Sigmoid colon (tissue), 4 donors: ENCODE measurements at regions not wholly inside any gene's neighbourhood (a gene's known extent, or its start where the extent isn't known, plus 50 kb on each side); places are given as distances from the start of the nearest gene placed in this dataset.

Experiments
- CTCF ChIP-seq, 4 experiments: fragments of 450-650 bp in 3 of 4; fragments of 200-600 bp in 1 of 4; IDR thresholded peaks; one replicate each; pipeline ENCODE4 v1.5.1; 2016 to 2019; ENCODE audit warnings: antibody characterized with exemption in 4 of 4, mild to moderate bottlenecking in 3 of 4, moderate library complexity in 2 of 4
- EP300 ChIP-seq, 4 donors: sonication (generic); formaldehyde crosslinking; IDR thresholded peaks; one replicate each; pipeline ENCODE4 v1.6.1; 2017; ENCODE audit warnings: antibody characterized with exemption in 4 of 4
- POLR2A ChIP-seq, 2 donors: fragments of 450-650 bp; IDR thresholded peaks; one replicate each; pipeline ENCODE4 v1.6.1; 2016; ENCODE audit warnings: antibody characterized with exemption in 2 of 2, mild to moderate bottlenecking in 2 of 2, moderate library complexity in 2 of 2
- POLR2AphosphoS5 ChIP-seq, 4 donors: sonication (generic); formaldehyde crosslinking; IDR thresholded peaks; one replicate each; pipeline ENCODE4 v1.6.1; 2017; ENCODE audit warnings: antibody characterized with exemption in 4 of 4

GRCh38 chr7:17593819-17594419 lies 295.5 kb downstream of the AHR start:
- no peak for TF ChIP-seq CTCF (IDR thresholded peaks at IDR 0.05)
- no peak for TF ChIP-seq POLR2AphosphoS5 (IDR thresholded peaks at IDR 0.05)
- TF ChIP-seq POLR2A (IDR thresholded peaks at IDR 0.05): no peak
- no peak for TF ChIP-seq EP300 (IDR thresholded peaks at IDR 0.05)
